ENCODE measurements at regions not wholly inside any gene's neighbourhood (a gene's known extent, or its start where the extent isn't known, plus 50 kb on each side); places are given as distances from the start of the nearest gene placed in this dataset.

DNA sequence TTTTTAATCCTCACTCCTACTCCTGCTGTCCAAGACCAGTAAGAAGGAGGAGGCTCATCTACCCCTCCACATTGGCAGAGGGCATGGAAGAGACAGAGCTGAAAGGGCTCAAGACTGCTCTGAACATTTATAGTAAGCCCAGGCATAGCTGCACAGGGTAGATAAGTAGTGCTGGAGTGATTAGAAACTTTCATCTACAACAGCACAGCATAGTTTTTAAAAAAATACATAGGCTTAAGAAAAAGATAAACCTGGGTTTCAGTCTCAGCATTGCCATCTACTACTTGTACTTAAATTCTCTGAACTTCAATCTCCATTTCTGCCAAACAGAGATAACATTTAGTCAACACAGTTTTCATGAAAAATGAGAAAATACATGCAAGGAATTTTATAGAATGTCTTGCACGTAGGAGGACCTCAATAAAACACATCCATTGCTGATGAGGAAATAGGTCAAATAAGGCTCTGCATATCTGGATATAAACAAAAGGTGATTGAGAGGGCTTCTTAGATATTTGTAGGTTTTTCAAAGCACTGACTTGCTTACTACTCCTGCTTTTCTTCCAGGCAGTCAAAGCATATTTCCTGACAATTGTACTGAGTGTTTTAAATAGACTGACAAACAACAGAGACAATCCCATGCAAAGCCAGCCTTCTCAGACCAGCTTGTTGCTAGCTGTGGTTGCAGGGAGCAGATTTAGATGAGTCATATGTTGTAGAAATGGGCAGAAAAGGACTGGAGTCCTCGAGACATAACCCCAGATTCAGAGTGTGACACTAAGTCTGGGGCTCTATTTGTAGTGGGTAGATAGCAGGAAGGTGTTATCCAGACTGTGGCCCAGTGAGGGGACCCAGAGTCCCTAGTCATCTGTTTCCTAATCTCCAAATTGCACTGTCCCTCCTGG, 107.4 kb upstream of the TAB2 start:
- Histone ChIP-seq H3K4me2 (no peak overlapping the region), H3K4me1 (peaks cover 4% of the 10 kb centered on the region; the same call in 1 of the 2 replicates), H4K20me1 (no peaks in the 10 kb centered on the region)

DNA sequence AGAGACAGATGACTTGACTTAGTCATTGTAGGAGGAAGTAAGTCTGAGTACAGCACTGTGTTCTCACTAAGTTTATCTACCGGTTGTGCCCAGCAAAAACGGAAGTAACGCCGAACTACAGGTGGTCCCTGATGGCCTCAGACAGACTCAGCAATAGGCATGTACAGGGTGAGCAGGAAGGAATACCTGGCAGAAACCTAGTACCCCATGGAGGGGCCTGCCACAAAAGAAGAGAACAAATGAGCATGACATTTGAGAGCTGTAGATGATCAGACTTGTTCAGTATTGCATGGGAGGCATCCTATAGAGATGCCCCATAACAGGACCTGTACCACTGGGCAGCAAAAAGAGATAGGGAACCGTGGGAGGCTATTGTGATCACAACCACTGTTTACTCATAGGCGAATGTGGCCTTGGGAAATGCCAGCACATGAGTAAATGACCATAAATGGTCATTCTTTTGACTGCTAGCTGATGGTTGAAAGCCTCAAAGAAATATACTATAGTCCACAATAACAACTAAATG, 106.4 kb upstream of the TAB2 start:
- Histone ChIP-seq H3K4me1 (peaks cover 4% of the 10 kb centered on the region; the same call in 1 of the 2 replicates), H3K27me3 (no peaks in the 10 kb centered on the region), H3K4me3 (no peak overlapping the region), H3K4me2 (no peak overlapping the region), H3K9ac (no peak overlapping the region), H3K9me3 (no peaks in the 10 kb centered on the region), H3K27ac (no peak overlapping the region), H4K20me1 (no peaks in the 10 kb centered on the region), H3K36me3 (no peaks in the 10 kb centered on the region)
- no peak for TF ChIP-seq Cebpa-rat (IDR thresholded peaks at IDR 0.05)

More for the DNA sequence above, 107.4 kb upstream of the TAB2 start:
- no peaks in the 10 kb centered on the region for H3K9me3 ChIP-seq
- H3K27me3 ChIP-seq = no peaks in the 10 kb centered on the region
- no peaks in the 10 kb centered on the region for H3K36me3 ChIP-seq
- H3K27ac ChIP-seq = no peak overlapping the region
- TF ChIP-seq Cebpa-rat (IDR thresholded peaks at IDR 0.05) = no peak
- H3K4me3 ChIP-seq = no peak overlapping the region
- H3K9ac ChIP-seq = no peak overlapping the region

DNA sequence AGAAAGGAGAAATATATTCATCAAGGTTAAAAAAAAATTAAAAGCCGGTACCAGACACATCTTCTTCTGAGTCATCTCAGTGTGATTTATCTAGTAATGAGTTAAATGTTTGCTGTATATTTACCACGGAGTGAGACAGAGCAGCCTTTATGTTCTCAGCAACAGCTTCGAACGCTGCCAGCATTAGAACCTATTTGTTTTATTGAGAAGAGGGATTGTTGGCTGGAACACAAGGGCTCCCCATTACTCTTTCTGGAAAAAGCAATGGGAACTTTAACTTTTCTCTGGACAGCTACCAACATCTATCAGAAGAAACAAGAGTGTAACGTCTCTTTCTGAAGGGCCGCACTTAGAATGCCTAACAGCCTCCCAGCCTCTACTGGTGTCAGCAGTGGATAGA, 105.3 kb upstream of the TAB2 start:
- Histone ChIP-seq H3K4me2 (no peak overlapping the region), H3K36me3 (no peaks in the 10 kb centered on the region), H3K9me3 (no peaks in the 10 kb centered on the region), H4K20me1 (no peaks in the 10 kb centered on the region), H3K9ac (no peak overlapping the region), H3K4me1 (peaks cover 4% of the 10 kb centered on the region; the same call in 1 of the 2 replicates), H3K27me3 (no peaks in the 10 kb centered on the region), H3K4me3 (no peak overlapping the region), H3K27ac (no peak overlapping the region)
- no peak for TF ChIP-seq Cebpa-rat (IDR thresholded peaks at IDR 0.05)

DNA sequence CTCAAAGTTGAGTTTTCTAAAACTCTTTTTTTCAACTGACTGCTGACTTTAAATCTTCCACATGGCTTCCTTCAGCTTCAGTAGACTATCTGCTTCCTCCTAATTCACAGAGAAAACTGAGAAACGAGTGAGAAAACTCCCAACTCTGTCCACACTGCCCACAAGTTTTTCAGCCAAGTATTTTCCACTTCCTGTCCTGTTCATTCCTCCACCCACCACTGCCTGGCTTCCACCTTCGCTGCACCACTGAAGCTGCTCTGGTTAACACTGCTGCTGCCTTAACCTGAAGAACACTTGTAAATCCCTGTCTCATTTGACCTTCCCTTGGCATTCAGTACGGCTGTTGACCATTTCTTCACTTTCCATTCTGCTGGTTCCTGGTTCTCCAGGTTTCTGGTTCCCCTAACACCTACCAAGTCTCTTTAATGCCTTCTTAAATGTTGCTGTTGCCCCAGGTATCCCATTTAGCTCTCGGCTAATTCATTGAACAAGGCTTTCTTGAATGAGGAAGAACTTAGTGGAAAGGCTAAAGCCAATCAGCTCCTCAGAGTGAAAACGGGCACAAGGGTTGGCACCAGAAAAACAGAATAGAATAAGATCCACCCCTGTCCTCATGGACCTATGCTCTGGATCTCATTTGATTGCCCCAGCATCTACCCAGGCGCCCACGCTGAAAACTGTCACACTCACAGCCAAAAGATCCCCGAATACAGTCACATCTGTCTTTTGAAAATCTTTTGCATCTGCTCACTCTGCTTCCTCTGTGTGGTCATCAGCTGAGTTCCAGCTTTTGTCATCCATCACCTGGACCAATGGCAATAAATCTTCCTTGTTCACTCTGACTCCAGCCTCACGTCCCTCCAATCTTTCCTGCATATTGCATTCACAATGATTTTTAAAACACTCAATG, 104.4 kb upstream of the TAB2 start:
- no peak overlapping the region for H3K27ac ChIP-seq
- H3K9ac ChIP-seq = no peak overlapping the region
- no peaks in the 10 kb centered on the region for H3K9me3 ChIP-seq

DNA sequence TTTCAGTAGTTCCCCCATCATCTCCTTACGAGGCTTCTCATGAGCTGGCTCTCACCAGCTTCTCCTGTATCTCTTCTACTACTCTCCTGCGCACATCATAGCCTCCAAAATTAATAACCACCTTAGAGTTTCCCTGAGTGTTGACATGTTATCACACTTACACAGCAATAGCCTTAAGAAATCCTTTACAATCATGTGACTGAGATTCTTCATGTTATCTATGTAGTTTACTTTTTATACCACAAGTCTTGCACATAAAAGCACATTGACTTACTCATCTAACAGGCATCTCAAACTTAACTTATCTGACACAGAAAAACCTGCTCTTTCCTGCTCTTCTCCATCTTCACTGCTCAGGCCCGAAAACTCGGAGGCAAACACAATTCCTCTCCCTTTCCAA, 103.7 kb upstream of the TAB2 start:
- Histone ChIP-seq H3K4me1 (peaks cover 4% of the 10 kb centered on the region; the same call in 1 of the 2 replicates), H3K9me3 (no peaks in the 10 kb centered on the region), H3K36me3 (no peaks in the 10 kb centered on the region), H3K4me2 (no peak overlapping the region), H4K20me1 (no peaks in the 10 kb centered on the region), H3K27me3 (no peaks in the 10 kb centered on the region), H3K4me3 (no peak overlapping the region), H3K27ac (no peak overlapping the region), H3K9ac (no peak overlapping the region)
- no peak for TF ChIP-seq Cebpa-rat (IDR thresholded peaks at IDR 0.05)

More for the DNA sequence above, 104.4 kb upstream of the TAB2 start:
- Histone ChIP-seq H3K36me3 (no peaks in the 10 kb centered on the region), H3K4me1 (peaks cover 4% of the 10 kb centered on the region; the same call in 1 of the 2 replicates), H3K4me2 (no peak overlapping the region), H3K27me3 (no peaks in the 10 kb centered on the region), H3K4me3 (no peak overlapping the region), H4K20me1 (no peaks in the 10 kb centered on the region)
- no peak for TF ChIP-seq Cebpa-rat (IDR thresholded peaks at IDR 0.05)

DNA sequence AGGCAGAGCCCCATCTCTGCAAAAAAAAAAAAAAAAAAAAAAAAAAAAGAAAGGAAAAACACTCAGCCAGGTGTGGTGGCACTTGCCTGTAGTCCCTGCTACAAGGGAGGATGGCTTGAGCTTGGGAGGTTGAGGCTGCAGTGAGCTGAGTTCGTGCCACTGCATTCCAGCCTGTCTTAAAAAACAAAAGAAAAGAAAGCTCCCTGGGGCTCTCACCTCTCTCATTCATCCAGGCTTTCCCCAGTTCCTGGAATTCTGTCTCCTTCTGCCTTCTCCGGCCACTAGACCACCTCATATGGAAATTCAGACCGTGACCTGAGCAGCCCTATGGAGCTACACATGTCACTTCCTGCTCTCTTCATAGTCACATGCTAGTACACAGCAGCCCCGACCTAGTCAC, 101.1 kb upstream of the TAB2 start:
- no peak overlapping the region for H3K4me3 ChIP-seq
- peaks cover 3% of the 10 kb centered on the region; the same call in 1 of the 2 replicates for H3K9me3 ChIP-seq
- no peaks in the 10 kb centered on the region for H3K27me3 ChIP-seq
- no peak overlapping the region for H3K9ac ChIP-seq
- no peak overlapping the region for H3K4me2 ChIP-seq
- H4K20me1 ChIP-seq = no peaks in the 10 kb centered on the region
- H3K36me3 ChIP-seq = no peaks in the 10 kb centered on the region
- H3K4me1 ChIP-seq = 0 out of 2 replicates have a peak, but pooled peaks cover 4% of the 10 kb centered on the region
- no peak for TF ChIP-seq Cebpa-rat (IDR thresholded peaks at IDR 0.05)
- H3K27ac ChIP-seq = no peak overlapping the region

DNA sequence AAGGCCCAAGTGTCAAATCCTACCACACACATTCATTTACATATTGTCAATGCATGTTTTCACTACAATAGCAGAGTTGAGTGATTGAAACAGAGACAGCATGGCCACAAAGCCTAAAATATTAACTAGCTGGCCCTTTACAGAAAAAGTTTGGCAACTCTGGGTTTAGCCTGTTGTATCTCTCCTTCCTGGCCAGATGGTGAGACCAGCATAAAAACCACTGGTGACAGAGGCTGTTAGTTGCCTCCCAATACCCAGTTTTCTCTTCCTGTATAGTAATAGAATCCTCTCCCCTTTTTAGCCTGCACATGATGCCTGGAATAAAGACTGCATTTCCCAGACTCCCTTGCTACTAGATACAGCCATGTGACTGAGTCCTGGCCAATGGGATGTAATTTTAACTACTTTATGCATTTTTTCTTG, 100.0 kb upstream of the TAB2 start:
- H3K9ac ChIP-seq = no peak overlapping the region
- no peak overlapping the region for H3K27ac ChIP-seq
- H3K4me3 ChIP-seq = no peak overlapping the region
- H3K4me2 ChIP-seq = no peak overlapping the region
- H3K36me3 ChIP-seq = no peaks in the 10 kb centered on the region
- no peak for TF ChIP-seq Cebpa-rat (IDR thresholded peaks at IDR 0.05)
- H3K27me3 ChIP-seq = no peaks in the 10 kb centered on the region
- H3K4me1 ChIP-seq = peaks cover 9% of the 10 kb centered on the region; the same call in 1 of the 2 replicates
- no peaks in the 10 kb centered on the region for H4K20me1 ChIP-seq
- H3K9me3 ChIP-seq = peaks cover 3% of the 10 kb centered on the region; the same call in 1 of the 2 replicates

DNA sequence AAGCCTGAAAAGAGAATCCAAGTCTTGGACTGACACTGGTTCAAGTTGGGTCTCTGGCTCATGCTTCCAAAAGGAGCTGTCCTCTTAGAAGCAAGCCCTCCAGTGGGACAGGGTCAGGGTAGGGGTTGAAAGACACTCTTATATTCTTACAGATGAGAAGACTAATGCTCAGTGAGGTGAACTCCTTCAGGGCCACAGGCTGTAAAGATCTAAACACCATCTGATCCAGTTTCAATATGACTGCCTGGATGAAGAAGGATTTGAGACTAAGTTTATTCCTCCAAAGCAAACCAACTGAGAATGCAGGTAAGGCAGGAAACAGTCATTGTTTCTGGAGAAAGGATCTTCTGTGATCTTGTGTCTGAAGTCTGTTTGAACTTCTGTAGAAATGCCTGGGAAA, 99.0 kb upstream of the TAB2 start:
- no peak overlapping the region for H3K27ac ChIP-seq
- TF ChIP-seq Cebpa-rat (IDR thresholded peaks at IDR 0.05) = no peak
- H3K27me3 ChIP-seq = no peaks in the 10 kb centered on the region
- no peak overlapping the region for H3K4me3 ChIP-seq
- peaks cover 5% of the 10 kb centered on the region; the same call in 1 of the 2 replicates for H3K4me1 ChIP-seq
- H3K9ac ChIP-seq = no peak overlapping the region
- H3K36me3 ChIP-seq = no peaks in the 10 kb centered on the region
- H4K20me1 ChIP-seq = no peaks in the 10 kb centered on the region
- peaks cover 3% of the 10 kb centered on the region; the same call in 1 of the 2 replicates for H3K9me3 ChIP-seq
- no peak overlapping the region for H3K4me2 ChIP-seq

DNA sequence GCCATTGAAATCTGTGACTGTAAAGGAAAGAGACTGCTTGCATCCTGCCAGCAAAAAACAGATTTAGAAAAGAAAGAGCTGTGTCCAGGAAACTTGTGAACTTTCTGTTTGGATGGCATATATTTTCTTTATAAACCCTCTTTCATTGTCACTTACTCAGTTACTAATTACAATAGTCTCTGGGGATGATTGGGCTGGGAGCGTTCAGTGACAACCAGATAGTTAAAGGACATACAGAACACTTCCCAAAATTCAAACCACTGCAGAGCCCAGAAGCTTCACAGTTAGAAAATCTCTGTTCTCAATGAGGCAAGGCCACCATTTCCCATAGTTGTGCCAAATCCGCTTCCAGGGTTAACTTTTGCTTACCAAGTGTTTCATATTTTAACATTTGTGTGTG, 98.6 kb upstream of the TAB2 start:
- peaks cover 3% of the 10 kb centered on the region; the same call in 1 of the 2 replicates for H3K9me3 ChIP-seq
- H3K27ac ChIP-seq = no peak overlapping the region
- no peaks in the 10 kb centered on the region for H4K20me1 ChIP-seq
- H3K27me3 ChIP-seq = no peaks in the 10 kb centered on the region
- H3K4me2 ChIP-seq = no peak overlapping the region
- no peaks in the 10 kb centered on the region for H3K36me3 ChIP-seq
- H3K4me3 ChIP-seq = no peak overlapping the region
- peaks cover 5% of the 10 kb centered on the region; the same call in 1 of the 2 replicates for H3K4me1 ChIP-seq
- no peak overlapping the region for H3K9ac ChIP-seq
- TF ChIP-seq Cebpa-rat (IDR thresholded peaks at IDR 0.05) = no peak

Data from BLaER1 (cell line).